ENCODE measurements at regions not wholly inside any gene's neighbourhood (a gene's known extent, or its start where the extent isn't known, plus 50 kb on each side); places are given as distances from the start of the nearest gene placed in this dataset.

DNA sequence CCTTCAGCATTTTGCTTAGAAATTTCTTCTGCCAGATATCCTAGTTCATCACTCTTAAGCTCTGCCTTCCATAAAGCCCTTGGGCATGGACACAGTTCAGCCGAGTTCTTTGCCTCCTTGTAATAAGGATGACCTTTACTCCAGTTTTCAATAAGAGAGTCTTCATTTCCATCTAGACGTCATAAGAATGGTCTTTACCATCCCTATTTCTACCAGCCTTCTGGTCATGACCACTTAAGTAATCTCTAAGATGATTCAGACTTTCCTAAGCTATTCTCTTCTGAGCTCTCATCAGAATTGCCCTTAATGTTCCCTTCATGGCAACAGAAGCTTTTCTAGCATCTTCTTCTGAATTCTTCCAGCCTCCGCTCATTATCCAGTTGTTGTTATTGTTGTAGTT is 126.1 kb downstream of the TFAP2C start:
- no peak for TF ChIP-seq REST (IDR thresholded peaks at IDR 0.05; ENCODE audit: low read depth, low read length)
- no peak for TF ChIP-seq EZH2 (IDR thresholded peaks at IDR 0.05; ENCODE audit: borderline replicate concordance, control insufficient read depth, low read depth, low read length)
- TF ChIP-seq SMAD5 (IDR thresholded peaks at IDR 0.05; ENCODE audit: low read depth): no peak
- TF ChIP-seq, protein P1, sequence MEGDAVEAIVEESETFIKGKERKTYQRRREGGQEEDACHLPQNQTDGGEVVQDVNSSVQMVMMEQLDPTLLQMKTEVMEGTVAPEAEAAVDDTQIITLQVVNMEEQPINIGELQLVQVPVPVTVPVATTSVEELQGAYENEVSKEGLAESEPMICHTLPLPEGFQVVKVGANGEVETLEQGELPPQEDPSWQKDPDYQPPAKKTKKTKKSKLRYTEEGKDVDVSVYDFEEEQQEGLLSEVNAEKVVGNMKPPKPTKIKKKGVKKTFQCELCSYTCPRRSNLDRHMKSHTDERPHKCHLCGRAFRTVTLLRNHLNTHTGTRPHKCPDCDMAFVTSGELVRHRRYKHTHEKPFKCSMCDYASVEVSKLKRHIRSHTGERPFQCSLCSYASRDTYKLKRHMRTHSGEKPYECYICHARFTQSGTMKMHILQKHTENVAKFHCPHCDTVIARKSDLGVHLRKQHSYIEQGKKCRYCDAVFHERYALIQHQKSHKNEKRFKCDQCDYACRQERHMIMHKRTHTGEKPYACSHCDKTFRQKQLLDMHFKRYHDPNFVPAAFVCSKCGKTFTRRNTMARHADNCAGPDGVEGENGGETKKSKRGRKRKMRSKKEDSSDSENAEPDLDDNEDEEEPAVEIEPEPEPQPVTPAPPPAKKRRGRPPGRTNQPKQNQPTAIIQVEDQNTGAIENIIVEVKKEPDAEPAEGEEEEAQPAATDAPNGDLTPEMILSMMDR (IDR thresholded peaks at IDR 0.05 in 2 of 3, conservative IDR thresholded peaks at IDR 0.05 in 1 of 3; ENCODE audit: control insufficient read depth in 2 of 3, extremely low read depth in 1 of 3, insufficient read depth in 1 of 3, low read depth in 3 of 3, low read length in 3 of 3): no peak
- TF ChIP-seq CREB1 (IDR thresholded peaks at IDR 0.05; ENCODE audit: low read depth): no peak
- TF ChIP-seq POLR2A (IDR thresholded peaks at IDR 0.05; ENCODE audit: low read depth, low read length): no peak
